ENCODE measurements at regions not wholly inside any gene's neighbourhood (a gene's known extent, or its start where the extent isn't known, plus 50 kb on each side); places are given as distances from the start of the nearest gene placed in this dataset.

DNA sequence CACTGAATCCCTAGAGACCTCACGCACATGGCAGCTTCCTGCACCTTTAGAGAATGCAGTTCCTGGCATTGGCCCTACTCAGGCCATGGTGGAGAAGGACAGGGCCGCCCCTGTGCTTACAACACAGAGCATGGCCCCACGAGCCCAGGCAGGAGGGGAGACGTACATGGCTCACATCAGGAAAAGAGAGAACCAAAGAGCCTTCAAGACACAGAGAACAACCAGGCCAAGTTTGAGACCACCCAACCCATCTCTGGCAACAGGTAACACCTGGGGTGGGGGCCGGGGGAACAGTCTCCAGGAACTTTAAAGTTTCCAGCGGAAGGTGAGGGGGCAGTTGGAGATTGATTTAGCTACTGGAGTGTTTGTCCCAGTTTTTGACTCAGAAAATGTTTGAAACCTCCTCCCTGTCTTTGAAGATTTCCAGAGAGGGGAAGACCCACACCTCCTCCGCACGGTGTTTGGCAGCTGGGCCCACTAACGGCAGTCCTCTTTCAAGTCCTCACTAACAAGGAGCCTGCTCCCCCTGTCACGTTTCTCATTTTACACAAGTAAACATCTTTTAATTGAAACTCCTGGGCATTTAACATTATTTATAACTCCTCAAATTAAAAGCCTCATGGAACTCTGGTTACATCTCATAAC, 1423.8 kb downstream of the TBC1D22A start:
- no peak for DNase-seq (ENCODE audit: insufficient read length, low spot score)
- no peak for FAIRE-seq

DNA sequence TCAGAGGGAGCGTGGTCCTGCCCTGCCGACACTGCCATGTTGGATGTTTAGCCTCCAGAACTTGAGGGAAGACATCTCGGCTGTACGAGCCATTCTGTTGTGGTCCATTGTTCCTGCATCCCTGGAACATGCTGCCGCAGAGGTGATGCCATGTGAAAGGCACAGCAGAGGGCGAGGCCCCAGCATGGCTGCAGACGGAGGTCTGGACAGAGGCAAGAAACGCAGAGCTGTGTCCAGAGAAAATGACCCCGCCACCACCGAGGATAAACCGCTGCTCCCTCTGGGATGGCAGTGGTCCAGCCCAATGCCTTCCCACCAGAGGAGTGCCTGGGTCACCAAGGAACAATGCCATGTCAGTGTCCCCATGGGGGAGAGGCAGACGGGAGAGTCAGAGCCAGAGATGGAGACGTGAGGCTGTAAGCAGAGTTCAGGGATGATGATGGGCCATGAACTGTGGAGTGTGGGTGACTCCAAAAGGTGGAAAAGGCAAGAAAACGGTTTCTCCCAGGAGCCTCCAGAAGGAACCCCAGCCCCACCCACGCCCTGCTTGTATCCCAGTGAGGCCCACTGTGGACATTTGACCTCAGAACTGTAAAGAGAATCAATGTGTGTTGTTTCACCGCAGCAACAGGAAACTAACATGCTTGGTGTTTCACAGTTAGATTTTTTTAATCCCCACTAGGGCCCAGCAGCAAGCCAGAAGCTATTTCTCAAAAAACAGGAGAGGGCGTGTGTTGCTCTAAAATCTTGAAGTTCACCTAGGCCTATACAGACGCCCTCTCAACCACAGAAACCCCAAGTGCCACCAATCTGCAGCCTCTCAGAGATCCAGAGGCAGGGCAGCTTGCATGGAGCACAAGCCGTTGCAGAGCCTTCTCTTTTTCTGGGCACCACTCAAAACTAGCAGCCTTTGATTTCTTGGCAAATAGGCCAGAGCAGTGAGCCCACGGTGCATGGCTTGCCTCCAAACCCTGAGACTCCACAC, 1422.9 kb downstream of the TBC1D22A start:
- DNase-seq (ENCODE audit: insufficient read length, low spot score) (no peak), FAIRE-seq (no peak)

DNA sequence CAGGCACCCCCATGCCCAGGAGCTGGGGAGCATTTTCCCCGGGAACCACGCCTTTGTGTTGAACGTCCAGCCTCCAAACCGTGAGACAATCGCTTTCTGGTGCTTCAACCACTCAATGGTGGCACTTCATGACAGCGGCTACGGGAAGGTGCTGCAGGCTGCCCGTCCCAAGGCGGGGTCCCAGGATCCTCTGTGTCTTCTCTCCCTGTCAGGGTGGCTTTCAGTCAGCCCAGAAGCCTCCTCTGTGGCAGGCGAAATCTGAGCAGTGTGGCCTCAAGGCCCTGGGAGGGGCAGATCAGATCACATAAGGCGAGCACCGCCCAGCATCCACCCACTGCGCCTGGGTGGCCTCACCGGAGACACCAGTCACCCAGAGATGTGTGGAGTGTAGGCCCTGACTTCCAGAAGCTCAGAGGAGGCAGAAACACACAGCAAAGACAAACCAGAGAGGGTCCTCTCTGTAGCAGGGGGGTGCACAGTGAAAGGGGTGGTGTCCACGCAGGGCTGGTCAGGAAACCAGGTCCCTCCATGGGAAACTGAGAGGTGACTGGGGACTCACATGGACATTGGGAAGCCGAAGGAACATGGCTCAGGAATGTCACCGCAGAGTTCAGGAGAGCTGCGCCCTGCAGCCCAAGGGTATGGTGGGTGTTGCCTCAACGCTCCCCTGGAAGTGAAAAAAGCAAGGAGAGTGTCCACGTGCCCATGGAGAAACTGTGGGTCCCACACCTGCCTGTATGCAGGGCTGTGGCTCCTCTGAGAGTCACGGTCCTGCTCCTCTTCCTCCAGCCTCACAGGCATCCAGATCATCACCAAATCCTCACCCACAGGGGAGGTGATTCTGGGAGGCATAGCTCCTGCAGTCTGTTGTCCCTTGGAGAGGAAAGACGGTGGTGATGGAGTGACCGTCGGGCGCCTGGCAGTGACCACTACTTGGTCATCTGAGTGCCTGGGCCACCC, 1420.7 kb downstream of the TBC1D22A start:
- FAIRE-seq, result no peak
- DNase-seq (ENCODE audit: insufficient read length, low spot score), result no peak

DNA sequence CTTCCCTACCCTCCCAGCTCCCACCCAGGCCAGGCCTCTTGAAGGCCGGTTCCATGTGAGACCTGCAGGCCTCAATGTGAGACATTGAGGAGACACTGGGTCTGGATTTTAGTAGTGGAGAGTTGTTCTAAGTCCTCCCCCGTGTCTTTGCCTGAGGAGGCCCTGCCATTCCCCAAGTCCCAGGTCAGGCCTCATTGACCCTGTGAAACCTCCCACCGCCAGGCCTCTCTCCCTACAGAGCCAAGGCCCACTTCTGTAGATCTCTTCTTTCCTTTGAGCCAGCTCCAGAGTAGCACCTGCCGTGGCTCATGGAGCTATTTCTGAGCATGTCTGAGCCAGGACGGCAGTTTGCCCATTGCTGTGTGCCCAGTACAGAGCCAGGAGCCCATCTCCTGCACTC, 1419.6 kb downstream of the TBC1D22A start:
- DNase-seq (ENCODE audit: insufficient read length, low spot score), result no peak
- FAIRE-seq, result no peak

DNA sequence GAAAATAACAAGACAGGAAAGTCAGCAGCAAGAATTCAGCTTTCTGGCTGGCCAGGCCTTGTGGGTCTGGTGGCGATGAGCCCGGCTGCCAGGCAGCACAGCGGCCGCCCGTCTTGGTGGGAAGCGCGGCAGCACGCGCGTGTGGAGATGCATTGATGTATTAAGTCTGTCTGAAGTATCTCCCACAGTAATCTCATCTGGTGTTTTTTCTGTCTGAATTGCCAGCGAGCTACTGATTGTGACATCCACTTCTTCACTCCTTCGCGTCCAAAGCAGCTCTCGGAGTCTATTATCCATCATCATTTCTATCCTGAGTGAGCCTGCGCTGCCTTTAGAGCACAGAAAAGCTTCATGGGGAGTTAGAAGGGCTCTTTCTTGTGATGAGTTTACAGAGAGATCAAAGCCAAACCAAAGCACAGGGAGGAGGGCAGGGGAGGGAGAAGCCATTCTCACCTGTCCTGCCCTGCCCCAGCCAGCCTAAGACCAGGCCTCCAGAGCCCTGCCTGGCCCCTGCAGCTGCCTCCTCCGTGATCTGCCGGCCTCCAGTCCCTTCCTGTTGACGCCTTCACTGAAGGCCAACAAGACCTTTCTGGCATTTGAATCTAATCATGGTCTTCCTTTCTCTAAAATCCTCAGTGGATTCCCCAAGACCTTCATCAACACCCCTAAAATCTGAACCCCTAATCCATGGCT, 1419.0 kb downstream of the TBC1D22A start:
- DNase-seq (ENCODE audit: insufficient read length, low spot score) (no peak), FAIRE-seq (no peak)

DNA sequence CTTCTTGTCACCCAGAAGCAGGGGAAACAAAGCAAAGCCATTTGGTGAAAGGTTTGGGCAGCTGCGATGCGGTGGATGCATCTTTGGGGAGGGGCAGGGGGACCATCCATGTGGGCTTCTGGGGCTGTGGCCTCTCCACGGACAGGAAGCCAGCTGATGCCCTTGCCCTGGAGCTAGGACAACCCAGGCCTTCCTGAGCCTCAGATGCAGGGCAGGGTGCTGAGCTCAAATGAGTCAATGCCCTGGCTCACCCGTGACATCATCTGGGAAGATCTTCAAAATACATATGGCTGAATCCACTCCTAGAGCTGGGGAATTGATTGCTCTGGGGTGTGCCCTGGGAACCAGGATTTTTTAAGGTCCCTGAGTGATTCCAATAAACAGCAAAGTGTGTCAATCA, 1418.2 kb downstream of the TBC1D22A start:
- DNase-seq (ENCODE audit: insufficient read length, low spot score) (no peak), FAIRE-seq (no peak)

DNA sequence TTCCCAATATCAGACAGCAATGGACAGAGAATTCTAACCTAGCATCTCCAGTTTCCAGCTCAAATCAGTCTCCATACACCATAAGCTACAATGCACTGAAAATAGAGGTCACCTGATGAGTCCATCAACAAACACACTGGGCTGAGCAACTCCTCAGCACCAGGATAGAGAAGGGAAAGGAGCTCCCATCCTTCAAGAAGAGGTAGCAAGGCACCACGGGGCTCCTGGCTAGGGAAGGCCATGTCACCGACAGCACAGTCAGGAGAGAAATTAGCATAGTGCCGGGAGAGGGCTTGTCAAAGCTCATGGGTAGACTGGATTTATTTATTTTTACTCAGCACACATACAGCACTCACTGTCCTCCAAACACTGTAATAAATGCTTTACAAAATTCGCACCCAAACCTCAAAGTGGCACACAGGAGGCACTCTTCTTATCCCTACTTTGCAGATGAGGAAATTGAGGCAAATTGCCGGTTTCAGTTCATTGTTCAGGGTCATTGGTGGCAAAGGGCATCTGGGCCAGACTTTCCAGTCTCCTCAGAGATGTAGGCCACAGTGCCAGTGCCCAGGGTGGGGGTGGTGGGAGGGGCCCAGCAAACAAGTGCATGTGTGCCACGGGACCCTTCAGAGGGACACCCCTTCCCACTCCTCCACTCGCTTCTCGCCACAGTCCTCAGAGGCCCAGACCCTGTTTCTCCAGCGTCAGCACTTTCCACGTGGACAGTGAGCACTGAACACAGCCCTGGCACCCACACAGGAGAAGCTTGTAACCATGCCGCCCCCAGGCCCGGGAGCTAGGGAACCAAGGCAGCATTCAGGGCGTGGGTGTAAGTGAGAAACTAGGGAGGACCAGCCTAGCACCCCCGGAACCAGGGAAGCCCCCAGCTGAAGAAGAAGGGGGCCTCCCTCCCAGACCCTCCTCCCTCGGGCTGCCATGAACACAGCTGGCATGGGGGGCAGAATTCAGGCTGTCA, 1417.4 kb downstream of the TBC1D22A start:
- FAIRE-seq (no peak), DNase-seq (ENCODE audit: insufficient read length, low spot score) (no peak)

DNA sequence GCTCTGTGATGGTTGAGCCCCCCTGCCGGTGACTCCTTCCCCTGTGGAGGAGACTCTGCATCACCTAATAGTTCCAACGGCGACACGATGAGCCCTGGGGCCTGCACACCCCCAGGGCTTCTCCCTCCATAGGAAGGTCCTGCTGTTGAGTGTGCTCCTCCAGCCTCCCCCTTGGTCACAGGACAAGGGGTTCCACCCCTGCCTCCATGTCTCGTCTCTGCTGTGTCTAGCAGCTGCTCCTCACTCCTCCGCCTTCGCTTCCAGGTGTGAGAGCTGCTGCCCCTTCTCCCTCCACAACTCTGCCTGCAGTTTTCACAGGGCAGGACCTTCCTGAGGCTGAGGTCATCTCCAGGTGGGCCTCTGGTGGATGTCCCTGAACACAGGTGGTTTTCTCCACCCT, 1416.1 kb downstream of the TBC1D22A start:
- FAIRE-seq (no peak), DNase-seq (ENCODE audit: insufficient read length, low spot score) (no peak)

DNA sequence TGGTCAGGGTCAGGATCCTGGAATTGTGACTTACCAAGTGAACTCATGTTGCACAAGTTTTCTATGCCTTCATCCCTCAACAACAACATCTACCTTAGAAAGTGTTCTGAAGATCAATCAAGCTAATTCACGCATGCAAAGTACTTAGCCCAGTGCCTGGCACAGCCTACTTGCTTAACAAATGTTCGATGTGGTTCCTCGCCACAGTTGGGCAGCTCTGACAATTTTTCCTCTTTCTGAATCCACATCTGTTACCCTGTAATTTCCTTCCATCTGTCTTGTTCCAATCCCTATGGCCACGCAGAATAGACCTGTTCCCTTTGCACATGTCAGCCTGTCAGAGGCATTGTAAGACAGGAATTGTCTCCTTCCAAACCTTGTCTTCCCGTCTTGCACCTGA, 1415.2 kb downstream of the TBC1D22A start:
- no peak for DNase-seq (ENCODE audit: insufficient read length, low spot score)
- FAIRE-seq, result no peak

DNA sequence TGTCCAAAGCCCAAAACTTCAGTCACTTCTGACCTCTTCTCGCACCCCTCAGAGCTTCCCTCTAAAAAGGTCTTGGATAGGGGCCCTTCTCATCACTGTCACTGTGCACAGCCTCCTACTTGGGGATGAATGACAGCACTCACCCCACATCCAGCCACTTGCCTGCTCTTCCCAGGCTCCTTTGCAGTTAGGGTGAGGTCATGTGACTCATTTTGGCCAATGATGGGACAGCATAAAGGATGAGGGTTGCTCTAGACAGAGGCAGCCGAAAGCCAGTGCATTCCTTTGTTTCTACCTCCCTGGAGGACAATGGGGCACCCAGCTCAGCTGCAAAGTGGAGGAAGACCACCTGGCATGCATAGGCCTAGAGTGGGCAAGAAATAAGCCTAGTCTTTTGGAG, 1413.3 kb downstream of the TBC1D22A start:
- FAIRE-seq, result no peak
- DNase-seq (ENCODE audit: insufficient read length, low spot score), result no peak

DNA sequence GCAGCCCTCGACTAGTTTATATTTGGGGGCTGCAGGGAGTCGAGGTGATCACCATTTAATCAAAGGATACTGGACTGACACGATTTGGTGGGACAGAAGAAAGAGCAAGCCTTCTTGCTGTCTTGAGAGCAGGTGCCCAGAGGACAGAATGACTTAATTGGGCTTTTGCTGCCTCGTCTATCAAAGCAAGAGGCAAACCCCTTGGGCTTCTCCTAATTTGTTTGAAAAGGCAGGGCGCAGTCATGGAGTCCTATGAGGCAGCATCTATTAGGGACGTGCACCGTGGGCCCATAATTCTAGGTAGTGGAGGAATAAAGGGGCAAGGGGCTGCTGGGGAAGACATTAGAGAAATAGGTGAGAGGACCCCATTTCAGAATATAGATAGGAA, 1411.3 kb downstream of the TBC1D22A start:
- no peak for DNase-seq (ENCODE audit: insufficient read length, low spot score)

DNA sequence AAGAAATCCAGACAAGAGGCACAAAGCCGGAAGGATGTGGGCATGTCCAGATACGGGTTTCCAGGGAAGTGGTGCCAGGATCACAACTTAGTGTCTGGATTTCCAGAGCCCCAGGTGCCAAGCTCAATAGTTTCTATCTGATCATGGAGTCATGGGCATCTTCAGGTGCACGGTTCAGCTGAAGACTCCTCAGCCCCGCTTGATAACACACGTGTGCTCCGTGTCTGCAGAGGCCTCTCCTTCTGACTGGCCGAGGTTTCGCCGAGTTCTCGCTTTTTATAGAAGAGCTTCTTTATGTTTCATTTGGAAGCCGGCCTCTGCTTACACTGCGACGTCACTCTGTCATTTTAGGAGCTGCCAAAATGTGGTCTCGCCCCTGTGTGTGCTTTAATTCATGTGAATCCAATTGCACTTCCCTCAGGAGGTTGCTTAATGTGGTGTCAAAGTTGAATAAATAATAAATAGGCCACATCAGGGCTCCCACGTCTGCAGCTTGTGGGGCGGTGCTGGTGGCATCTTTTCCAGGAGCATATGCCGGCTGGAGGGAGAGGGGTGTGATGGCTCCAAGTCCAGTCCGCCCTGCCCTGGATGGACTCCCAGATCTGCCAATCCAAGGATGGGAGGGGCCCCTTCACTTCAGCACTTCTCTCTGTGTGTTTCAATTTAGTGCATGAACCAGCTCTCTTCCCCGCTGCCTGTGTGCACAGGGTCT, 1410.8 kb downstream of the TBC1D22A start:
- FAIRE-seq (no peak), DNase-seq (ENCODE audit: insufficient read length, low spot score) (no peak)

More for the DNA sequence above, 1411.3 kb downstream of the TBC1D22A start:
- FAIRE-seq, result no peak

DNA sequence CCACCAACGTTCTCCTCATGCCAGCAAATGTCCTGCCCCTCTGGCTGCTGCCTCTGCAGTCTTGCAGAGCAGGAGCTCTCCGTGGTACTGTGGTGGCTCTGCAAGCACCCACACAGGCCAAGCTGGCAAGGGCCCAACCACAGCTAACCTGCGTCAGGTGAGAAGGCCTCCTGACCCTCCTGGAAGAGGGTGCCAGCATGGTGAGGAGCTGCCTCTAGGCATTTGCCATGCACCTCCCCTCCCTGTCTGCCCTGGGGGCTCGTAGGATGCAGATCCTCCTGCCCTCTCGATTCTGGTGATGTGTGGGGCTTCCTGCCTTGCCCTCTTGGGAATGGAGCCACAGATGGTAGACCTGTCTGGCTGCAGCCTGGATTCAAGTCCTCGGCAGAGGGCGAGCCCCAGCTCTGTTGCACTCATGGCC, 1408.8 kb downstream of the TBC1D22A start:
- FAIRE-seq, result no peak
- no peak for DNase-seq (ENCODE audit: insufficient read length, low spot score)

DNA sequence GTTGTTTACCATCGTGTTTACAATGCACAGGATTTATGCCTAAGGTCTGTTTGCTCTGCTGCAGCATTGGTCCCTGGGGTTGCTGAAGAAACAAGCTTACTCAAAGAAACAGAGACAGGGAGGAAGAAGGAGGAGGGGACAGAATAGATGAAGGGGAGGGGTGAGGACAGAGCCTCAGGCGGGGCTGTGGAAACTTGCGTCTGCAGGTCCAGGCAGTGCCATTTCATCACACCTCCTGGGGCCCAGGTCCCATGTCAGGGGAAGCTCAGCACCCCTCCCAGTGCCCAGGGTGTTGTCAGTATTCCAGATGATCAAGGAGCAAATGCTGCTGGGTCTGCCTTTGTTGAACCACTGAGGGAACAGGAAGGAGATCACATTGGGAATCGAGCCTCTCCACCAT, 1406.8 kb downstream of the TBC1D22A start:
- FAIRE-seq (no peak), DNase-seq (ENCODE audit: insufficient read length, low spot score) (no peak)

DNA sequence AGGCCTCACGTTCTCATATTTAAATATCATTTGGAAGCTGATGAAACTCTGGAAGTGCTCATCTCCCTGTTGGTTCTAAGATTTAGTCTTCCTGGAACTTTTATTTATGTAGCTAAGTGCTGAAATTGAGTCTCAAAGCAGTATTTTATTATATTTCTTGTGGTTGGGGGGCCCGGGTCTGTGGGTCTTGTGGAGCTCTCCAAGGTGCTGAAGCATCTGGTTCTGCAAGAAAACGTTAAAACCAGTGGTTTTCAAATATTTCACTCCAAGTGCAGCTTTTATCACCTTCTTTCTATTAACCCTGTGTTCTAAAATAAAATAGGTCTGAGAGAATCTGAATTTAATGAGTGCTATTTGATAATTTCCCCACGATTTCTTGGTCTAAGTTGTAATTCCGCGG, 1404.8 kb downstream of the TBC1D22A start:
- DNase-seq (ENCODE audit: insufficient read length, low spot score) (no peak), FAIRE-seq (no peak)

DNA sequence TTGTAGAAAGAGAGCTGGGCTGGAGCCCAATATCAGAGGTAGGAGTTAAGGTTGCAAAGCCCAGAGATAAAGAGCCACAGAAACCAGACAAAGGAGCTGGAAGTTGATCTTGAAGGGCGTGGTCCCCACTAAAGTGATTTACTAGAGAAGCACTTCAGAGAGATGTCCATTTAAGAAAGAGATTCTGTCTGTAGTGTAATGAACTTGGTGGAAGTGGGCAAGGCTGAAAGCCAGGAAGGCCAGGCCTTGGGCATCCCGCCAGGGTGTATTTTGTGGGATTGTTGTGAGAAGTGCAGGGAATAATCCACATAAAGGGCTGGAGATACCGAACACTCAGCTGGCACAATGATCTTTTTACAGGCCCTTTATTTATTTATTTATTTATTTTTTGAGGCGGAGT, 1398.8 kb downstream of the TBC1D22A start:
- FAIRE-seq, result no peak
- DNase-seq (ENCODE audit: insufficient read length, low spot score), result no peak

DNA sequence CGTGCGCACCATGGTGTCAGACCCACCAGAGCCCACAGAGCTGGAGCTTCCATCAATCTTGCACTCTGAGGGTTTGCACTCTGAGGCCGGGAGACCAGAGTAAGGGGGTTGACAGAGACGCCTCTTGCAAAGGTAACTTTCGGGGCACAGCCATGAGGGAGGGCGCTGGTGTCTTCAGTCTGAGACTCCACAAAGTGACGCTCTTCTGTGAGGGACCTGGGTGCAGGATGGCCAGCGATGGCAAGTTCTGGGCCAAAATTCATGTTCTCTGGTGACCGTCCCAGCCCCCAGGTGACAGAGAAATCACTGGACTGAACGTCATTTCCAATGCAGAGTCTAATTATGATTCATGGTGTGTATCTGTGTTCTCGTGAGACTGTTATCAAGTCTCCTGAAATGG, 1395.2 kb downstream of the TBC1D22A start:
- no peak for FAIRE-seq

DNA sequence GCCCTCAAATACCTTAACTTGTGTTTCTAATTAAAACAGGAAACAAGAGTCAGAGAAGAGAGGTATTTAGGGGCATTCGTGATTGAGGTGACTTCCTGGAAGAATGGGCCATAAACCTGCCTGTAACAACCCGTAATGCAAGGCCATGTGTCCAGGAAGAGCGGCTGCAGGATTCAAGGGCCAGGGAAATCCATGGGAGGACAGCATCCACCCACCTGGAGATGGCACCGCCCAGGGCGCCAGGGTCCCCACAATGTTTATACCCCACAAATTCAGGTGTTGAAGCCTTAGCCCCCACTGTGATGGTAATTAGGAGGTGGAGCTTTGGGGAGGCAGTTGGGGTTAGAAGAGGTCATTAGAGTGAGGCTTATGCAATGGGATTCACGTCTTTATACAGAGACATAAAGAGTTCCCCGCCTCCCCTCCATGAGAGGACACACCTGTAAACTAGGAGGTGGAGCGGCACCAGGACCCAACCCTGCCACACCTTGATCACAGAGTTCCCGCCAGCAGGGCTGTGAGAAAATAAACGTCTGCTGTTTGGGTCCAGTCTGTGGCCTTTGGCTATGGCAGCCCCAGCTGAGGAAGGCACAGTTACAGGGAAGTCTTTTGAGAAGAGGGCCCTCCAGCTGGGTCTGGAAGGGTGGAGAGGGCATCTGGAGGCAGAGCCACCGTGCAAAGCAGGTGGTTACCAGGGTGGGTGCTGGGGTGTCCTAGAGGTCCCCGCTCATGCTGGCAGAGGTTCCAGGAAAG, 1394.3 kb downstream of the TBC1D22A start:
- FAIRE-seq (no peak), DNase-seq (ENCODE audit: insufficient read length, low spot score) (no peak)

More for the DNA sequence above, 1395.2 kb downstream of the TBC1D22A start:
- no peak for DNase-seq (ENCODE audit: insufficient read length, low spot score)

Data from HTR-8/SVneo (cell line).